ENCODE measurements at regions not wholly inside any gene's neighbourhood (a gene's known extent, or its start where the extent isn't known, plus 50 kb on each side); places are given as distances from the start of the nearest gene placed in this dataset.

DNA sequence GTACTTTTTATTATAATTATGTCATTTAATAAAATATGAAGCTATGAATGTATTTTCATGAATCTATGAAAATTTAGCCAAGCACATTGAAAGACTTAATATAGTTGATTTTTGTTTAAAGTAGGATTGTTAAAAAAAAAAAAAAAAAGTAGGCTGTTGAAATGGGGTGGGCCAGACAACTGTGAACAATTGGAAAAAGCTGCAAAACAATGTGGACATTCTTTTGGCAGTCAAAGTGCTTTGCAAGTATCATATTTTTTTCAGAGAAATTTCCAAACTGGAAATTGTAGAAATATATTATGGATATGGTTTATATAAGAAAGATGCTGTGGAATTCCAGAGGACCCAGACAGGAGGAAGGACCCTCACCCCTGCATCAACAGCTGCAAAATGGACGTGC is 82.1 kb downstream of the ETAA1 start:
- TF ChIP-seq, protein P1, sequence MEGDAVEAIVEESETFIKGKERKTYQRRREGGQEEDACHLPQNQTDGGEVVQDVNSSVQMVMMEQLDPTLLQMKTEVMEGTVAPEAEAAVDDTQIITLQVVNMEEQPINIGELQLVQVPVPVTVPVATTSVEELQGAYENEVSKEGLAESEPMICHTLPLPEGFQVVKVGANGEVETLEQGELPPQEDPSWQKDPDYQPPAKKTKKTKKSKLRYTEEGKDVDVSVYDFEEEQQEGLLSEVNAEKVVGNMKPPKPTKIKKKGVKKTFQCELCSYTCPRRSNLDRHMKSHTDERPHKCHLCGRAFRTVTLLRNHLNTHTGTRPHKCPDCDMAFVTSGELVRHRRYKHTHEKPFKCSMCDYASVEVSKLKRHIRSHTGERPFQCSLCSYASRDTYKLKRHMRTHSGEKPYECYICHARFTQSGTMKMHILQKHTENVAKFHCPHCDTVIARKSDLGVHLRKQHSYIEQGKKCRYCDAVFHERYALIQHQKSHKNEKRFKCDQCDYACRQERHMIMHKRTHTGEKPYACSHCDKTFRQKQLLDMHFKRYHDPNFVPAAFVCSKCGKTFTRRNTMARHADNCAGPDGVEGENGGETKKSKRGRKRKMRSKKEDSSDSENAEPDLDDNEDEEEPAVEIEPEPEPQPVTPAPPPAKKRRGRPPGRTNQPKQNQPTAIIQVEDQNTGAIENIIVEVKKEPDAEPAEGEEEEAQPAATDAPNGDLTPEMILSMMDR (IDR thresholded peaks at IDR 0.05): no peak
- DNase-seq (ENCODE audit: low spot score): no peak
- H3K27ac ChIP-seq: no peak overlapping the region

DNA sequence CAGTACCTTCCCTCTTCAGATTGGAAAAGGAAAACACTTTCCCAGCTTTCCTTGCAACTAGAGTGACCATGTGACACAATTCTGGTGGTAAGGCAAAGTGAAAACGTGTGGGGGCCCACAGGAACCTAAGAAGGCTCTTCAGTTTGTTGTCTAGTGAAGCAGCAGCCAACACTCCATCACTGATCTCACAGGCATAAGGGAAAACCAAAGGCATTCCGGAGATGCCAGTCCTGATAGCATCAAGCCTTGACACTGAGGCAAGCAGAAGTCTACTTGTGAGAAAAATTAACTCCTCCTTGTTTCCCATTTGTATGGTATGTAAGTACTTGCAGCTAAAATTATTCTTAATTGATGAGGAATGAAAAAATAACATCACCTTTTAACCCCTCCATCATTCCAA is 88.3 kb downstream of the ETAA1 start:
- DNase-seq (ENCODE audit: low spot score): no peak
- no peak overlapping the region for H3K27ac ChIP-seq
- no peak overlapping the region for H3K4me3 ChIP-seq
- TF ChIP-seq, protein P1 (IDR thresholded peaks at IDR 0.05): no peak

More for the DNA sequence above, 82.1 kb downstream of the ETAA1 start:
- H3K4me3 ChIP-seq: no peak overlapping the region

DNA sequence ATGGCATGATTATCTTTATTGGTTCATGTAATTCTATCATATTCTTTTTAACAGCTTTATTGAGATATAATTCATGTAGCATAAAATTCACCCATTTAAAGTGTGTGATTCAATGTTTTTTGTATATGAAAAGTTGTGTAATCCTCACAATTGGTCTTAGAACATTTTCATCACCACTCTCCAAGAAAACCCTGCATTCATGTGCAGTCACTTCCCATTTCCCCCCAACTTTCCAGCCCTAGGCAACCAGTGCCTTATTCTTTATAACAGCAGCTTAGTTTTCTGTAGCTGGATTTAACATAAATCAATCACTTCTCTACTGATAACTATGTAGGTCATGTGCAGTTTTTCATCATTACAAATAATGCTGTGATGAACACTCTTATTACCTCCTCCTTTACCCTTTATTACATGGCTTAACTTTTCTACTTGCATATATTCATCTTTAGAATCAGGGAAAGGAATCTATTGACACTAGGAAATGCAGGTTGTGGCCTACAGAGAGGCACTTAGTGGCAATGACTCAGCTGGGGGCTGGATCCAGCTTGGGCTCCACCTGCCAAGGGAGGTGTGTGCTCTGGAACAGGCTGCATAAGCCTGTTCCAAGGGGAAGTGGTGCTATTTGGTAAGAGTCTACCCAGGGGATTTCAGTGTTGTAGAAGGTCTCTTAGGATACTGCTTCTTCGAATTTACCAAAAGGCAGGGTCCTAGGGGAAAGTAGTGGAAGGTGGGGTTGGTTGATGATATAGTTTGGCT is 89.1 kb downstream of the ETAA1 start:
- no peak for DNase-seq (ENCODE audit: low spot score)
- Histone ChIP-seq H3K4me3 (no peak overlapping the region), H3K27ac (no peak overlapping the region)
- TF ChIP-seq, protein P1 (IDR thresholded peaks at IDR 0.05): no peak

DNA sequence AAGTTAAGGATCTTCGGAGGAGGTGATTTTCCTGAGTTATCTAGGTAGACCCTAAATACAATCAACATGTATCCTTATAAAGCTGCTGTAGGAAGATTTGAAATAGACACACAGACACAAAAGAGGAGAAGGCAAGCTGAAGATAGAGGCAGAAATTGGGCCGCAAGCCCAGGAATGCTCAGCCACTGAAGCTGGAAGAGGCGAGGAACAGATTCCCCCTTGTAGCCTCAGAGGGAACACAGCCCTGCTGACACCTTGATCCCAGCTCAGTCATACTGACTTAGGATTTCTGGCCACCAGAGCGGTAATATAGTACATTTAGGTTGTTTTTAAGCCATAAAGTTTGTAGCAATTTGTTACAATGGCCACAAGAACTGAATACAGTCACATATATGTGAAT is 90.9 kb downstream of the ETAA1 start:
- no peak overlapping the region for H3K4me3 ChIP-seq
- TF ChIP-seq, protein P1 (IDR thresholded peaks at IDR 0.05): no peak

DNA sequence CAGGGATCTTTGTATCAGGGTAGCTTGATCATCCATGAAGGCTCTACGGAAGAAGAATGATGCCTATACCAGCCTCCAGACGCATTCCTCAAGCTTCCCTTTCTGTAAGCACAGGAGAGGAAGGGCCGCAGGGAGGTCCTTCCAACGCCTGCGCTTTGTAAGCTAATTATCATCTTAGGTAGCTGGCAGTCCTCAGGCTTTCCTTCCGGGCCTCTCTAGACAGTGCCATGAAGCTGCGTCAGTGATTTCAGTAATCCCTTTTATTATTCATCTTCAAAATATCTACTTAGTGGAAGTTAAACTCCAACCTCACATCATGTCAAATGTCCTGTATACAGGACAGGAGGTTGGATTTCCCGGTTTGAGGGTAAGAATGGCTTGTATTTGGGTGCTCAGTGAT is 92.3 kb downstream of the ETAA1 start:
- DNase-seq (ENCODE audit: low spot score): no peak
- Histone ChIP-seq H3K4me3 (no peak overlapping the region), H3K27ac (no peak overlapping the region)
- TF ChIP-seq, protein P1 (IDR thresholded peaks at IDR 0.05): no peak

More for the DNA sequence above, 90.9 kb downstream of the ETAA1 start:
- DNase-seq (ENCODE audit: low spot score): no peak
- no peak overlapping the region for H3K27ac ChIP-seq

DNA sequence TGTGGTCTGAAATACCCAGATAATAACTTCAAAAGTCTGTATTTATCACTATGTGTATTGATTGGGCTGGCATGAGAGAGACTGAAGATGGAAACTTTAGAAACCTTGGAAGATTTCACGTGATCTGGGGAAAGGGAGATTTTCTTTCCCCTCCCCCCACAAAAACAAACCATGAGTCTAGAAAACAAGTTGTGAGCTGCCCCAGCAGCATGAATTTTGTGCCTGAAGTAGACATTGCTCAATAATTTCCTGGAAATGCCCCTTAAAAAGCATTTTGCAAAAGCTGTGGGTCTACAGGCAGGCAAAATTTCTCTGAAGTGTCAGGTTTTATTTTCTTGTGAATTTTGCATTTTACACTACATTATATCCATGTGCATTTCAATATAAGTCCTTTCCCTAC is 101.8 kb downstream of the ETAA1 start:
- no peak overlapping the region for H3K4me3 ChIP-seq
- no peak overlapping the region for H3K27ac ChIP-seq
- TF ChIP-seq, protein P1 (IDR thresholded peaks at IDR 0.05): no peak
- no peak for DNase-seq (ENCODE audit: low spot score)

DNA sequence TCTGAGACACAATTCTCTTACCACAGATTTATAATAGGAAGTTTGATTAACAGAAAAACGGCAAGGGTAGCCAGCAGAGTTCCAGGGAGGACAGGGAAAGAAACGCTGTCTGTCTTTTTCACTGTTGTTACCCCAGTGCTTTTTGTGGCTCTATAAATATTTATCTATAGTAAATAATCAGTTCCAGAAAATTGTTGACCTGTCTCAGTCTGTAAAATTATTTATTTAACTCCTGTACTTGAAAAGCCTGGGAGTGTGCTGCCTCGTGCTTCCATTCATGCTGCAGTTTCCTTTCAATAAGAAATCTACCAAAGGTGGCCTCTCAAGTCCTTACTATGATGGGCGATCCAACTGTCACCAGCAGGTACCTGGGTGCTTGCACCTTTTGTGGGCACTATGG is 102.9 kb downstream of the ETAA1 start:
- Histone ChIP-seq H3K27ac (no peak overlapping the region), H3K4me3 (no peak overlapping the region)
- TF ChIP-seq, protein P1 (IDR thresholded peaks at IDR 0.05): no peak
- DNase-seq (ENCODE audit: low spot score): no peak

Data from coronary artery (tissue), 2 donors.